Fibroblast of peridontal ligament (primary cell): ENCODE measurements at regions not wholly inside any gene's neighbourhood (a gene's known extent, or its start where the extent isn't known, plus 50 kb on each side); places are given as distances from the start of the nearest gene placed in this dataset.
"Not testable (repeated sequence)": the region's sequence is repeated elsewhere in the genome, so short reads cannot be mapped to it uniquely, and the experiment has no call there.

Experiments
- DNase-seq: peaks from one replicate; pipeline ENCODE4 v3.0.0-alpha.2; 2010; ENCODE audit errors: extremely low read depth

DNA sequence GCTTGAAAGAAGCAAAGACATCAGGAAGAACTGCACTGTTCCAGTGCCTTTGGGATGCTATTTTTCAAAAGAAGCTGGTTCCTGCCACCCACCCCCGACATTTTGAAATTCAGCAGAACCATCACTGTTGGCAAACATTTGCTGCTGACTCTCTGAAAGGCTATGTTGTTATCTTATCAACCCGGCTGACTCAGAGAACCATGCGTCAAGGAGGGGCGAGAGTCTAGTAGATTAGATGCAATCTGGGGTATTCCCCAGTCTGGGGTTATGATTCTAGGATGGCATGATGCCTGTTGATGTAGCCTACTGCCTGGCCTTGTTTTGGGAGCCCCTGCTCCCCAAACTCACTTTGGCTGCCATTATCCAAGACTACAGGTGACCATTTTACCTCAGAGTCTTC lies 267.8 kb upstream of the RUNX1 start:
- DNase-seq, result no peak

DNA sequence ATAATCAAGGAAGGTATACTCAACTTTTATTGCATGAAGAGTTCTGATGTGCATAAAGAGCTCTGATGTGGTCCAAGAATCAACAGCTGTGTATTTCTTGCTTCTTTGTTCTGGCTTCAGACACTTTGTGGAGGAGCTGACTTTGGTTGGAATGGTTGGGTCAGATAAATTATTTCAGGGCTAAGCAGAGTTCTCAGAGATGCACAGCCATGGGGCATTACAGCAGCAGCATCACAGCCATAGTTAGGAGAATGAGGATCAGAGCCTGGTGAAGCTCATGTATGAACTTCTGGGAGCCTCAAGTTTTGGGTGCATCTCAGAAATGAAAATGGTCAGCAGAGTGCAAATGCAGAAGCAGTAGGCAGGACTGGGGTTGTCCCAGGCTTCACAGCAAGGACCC lies 267.4 kb upstream of the RUNX1 start:
- DNase-seq, result no peak

DNA sequence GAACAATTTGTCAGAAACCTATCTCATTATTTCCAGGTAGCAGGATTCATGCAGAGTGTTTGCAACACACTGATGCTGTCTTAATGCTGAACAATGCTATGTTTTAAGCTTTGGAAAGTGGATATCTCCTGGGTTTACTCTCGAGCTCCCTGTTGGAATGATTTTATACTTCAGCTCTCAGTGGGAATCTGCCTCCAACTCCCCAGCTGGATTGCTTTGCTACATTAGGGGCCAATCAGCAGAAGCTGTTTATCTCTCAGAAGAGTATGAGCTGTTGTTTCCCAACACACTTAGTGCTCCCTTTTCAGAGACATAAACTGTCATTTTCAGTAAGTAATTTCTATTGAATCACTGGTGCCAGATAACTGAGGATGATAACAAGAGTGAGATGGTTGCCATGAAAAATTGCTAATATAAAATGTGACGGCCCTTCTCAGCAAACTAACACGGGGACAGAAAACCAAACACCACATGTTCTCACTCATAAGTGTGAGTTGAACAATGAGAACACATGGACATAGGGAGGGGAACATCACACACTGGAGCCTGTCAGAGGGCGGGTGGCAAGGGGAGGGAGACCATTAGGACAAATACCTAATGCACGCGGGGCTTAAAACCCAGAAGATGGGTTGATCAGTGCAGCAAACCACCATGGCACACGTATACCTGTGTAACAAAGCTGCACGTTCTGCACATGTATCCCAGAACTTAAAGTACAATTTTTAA lies 265.9 kb upstream of the RUNX1 start:
- peak; percentile 15 for DNase-seq

DNA sequence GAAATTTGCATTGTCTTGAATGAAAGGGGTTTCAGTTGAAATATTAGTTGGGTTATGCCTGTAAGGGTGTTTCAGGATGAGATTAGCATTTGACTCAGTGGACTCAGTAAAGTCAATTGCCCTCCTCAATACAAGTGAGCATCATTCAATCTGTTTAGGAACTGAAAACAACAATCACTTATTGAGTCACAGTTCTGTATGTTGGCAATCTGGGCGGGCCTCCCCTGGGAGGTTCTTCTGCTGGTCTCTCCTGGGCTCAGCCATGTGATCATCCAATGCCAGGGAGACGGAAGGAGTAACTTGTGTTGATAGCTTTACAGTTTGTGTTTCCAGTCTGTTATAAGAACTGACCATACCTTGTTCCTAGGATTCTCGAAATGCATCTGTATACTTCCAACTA lies 262.9 kb upstream of the RUNX1 start:
- DNase-seq, result no peak

DNA sequence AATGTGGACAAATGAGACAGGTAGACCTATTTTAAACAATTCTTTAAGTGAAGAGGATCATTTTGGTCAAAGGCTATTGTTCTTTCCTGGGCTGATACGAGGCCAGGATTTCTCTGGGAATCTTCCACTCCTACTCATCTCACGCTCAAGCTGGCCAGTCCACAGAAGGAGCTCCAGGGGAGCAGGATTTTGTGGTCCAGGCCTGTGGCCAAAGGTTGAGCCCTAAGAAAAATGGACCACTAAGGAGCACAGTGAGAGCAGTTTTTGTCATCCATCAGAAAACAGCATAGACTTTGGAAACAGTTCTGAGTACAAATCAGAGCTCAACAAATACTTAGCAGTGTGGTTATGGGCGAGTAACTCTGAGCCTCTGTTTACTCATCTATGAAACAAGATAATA lies 260.2 kb upstream of the RUNX1 start:
- DNase-seq, result no peak

DNA sequence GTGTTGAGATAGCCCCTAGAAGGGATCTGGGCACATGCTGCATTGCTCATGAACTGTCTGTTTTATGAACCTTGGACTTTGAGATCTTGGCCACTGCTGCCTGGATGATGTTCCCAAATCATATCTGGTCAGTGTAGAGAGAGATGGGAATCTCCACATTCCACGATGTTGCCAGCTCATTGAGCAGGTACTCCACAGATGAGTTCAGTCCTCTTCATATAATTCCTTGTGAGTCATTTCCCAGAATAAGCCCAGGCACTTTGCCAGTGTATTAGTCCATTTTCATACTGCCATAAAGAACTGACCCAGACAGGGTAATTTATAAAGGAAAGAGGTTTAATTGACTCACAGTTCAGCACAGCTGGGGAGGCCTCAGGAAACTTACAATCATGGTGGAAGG lies 254.0 kb upstream of the RUNX1 start:
- peak; percentile 76 for DNase-seq

DNA sequence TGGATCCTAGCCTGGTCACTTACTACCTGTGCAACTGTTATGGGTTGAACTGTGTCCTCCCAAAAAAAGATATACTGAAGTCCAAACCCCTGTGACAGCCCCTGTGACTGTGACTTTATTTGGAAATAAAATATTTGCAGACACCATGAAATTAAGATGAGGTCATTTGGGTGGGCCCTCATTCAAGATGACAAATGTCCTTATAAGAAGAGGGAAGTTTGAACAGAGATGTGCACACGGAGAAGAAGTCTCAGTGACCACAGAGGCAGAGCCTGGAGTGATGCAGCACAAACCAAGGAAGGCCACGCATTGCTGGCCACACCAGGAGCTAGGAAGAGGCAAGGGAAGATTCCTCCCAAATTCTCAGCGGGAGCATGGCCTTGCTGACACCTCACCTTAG lies 249.7 kb upstream of the RUNX1 start:
- DNase-seq, result no peak

DNA sequence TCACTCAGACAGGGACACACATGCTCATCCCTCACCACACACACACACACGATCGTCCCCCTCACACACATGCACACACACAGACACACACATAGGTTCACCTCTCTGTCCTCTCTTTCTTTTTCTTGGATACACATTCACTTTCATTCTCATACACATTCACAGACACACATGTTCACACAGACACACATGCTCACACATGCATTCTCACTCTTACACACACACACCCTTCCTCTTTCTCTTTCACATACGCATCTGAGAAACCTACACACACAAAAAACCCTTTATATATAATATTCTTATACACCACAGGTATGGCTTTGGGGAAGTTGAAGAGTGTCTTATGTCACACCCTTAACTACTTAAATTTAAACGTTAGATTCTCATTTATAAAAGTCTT lies 248.6 kb upstream of the RUNX1 start:
- no peak for DNase-seq

DNA sequence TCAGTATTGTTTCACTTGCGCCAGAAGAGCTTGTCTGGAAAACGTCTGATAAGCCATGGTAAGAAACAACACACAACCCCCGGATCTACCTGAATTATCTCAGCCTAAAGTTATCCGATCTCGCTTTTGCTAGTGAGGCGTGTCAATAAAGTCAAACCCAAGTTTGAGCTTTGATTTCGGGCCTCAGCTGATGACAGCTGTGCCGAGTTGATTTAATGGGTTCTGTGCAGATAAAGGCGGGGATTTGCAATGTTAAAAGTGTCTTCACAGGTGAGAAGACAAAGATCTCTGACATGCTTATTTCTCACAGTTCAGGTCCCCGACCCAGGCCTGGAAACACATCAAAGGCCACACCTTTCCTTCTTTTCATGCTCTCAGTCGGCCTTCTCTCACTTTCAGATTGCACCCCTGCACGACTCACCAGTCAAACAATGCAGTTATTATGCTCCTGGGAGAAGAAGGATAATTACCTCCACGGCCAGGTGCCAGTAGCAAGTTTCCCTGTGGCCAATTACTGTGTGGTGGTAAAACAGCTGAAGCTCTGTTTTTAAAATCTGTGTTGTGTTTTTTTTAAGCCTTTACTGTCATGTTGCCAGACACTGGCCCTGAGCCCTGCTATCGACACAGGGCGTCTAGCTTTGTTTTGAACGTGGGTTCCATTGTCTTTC lies 245.3 kb upstream of the RUNX1 start:
- DNase-seq, result no peak

DNA sequence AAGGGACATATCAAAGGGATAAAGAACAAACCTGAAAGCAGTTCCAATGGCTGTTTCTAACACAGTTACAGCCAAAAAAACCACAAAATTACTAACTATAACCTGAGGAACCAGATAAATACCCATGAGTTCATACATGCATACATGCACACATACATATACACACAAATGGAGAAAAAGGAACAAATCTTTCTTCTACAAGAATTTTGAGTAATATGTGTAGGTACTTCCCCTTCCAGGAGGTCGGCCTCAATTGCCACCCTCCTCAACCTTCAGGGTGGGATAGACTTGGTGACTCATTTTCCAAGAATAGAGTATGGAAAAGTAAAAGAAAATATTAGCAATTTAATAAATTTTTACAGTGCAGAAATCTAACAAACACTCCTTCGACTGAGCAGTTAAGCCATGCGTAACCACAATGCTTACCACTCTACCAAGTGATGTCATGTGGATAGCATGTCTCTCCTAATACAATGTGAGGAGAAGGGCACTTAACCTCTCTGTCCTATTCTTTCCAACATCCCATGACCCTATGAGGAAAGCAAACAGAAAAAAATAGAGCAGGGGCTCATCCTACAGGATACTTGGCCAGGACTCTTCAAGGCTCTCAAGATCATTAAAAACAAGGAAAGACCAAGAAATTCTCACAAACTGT lies 243.0 kb upstream of the RUNX1 start:
- DNase-seq, result peak; percentile 47

DNA sequence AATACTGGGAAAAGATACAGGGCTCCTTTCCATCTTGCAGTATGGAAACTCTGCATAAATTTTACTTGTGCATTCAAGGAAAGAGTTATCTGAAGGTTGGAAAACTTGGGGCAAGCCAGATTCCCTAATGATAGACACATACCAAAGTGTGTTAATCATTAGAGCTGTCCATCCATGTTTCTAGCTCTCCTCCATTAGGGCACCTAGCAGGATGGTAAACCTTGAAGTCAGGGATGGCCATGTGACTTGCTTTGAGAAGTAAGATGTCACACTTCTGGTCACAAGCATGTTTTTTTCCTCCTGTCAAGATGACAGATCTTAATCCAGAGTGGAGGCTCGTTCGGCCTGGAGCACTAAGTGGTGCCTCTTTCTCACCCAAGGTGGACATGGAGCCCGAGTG lies 241.9 kb upstream of the RUNX1 start:
- DNase-seq, result no peak

DNA sequence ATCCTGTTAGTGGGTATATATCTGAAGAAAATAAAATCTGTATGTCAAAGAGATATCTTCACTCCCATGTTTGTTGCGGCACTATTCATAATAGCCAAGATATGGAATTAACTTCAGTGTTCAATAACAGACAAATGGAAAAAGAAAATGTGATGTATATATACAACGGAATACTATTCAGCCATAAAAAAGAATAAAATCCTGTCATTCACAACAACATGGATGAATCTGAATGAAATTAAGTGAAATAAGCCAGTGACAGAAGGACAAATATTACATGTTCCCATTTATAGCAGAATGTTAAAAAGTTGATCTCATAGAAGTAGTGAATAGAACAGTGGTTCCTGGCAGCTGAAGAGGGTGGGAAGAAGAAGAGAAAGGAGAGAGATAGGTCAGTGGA lies 239.1 kb upstream of the RUNX1 start:
- DNase-seq, result no peak

DNA sequence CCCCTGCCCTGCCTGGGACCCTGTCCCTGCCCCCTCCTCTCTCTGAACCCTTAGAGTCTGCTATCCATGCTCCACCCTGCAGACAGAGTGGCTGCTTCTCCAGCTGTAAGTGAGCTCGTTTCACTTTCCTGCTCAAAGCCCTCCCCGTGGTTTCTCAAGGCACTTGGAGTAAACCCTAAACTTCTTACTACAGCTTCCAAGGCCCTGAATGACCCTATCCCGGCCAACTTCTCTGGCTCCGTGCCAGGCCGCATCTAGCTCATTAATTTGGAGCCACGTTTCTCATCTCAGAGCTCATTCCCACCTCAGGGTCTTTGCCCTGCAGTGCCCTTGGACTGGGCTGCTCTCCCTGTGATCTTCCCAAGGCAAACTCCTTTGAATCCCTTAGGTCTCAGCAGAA lies 235.1 kb upstream of the RUNX1 start:
- peak; percentile 31 for DNase-seq

DNA sequence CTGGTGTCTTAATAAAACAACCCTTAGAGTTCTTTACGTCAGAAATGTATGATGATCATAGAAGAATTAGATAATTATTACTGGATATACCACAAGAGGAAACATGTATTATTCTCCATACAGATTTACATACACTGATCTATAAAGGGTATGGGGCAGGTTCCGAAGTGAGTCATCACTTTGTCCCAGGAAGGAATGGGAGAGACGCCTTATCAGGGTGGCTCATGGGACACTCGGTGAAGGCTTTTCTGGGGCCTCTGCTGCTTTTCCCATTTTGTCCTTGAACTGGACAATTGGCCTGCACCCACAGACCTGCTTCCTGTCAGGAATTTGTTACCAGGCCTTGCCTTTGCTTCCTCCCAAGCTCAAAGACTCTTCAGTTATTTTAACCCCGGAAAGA lies 233.8 kb upstream of the RUNX1 start:
- no peak for DNase-seq

DNA sequence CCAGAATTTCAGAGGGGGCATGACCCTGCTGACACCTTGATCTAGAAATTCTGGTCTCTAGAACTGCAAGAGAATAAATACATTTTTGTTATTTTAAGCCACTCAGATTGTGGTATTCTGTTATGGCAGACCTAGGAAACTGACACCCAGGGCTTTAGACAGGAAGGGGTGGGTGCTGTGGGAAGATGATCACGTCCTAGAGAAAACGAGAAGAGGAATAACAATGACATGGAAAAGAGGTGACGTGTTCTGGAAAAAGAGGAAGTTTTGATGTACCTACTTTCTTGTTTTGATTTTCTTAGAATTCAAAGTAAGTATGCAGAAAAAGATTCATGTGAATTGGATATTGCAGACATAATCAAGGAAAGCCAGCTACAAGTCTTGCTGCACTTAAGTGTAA lies 232.9 kb upstream of the RUNX1 start:
- no peak for DNase-seq

DNA sequence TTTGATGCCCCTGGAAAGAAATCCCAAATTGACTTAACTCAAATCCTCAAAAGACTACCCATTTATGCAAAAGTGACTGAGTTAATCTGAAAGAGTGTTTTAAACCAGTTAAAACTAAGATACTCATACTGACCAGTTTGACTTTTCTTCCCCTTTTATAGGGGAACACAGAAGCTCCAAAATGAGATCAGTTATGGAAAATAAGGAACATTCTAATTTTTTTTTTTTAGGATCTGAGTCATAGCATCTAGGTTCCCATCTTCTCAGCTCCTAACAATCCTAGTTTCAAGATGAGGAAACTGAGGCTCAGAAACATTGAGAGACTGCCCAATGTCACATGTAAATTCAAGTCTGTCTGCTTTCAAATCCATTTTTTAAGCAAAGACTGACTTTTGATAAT lies 231.1 kb upstream of the RUNX1 start:
- DNase-seq, result no peak

DNA sequence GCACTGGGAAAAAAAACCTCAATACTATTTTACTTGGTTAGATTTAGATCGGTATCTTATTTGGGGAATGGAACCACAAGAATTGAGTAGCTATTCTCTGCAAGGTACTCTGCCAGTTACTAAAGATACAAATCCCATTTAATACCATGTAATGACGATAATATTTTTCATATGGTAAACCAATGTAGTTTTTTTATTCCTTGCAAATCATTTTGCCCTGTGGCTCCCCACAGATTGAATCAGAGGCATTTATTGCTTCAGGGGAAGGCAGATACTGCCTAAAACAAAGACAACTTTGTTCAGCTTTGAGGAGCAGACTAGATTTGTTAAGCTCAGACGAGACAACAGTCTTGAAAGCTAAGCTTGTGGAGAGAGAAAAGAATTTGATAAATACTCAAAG lies 226.7 kb upstream of the RUNX1 start:
- DNase-seq, result no peak

DNA sequence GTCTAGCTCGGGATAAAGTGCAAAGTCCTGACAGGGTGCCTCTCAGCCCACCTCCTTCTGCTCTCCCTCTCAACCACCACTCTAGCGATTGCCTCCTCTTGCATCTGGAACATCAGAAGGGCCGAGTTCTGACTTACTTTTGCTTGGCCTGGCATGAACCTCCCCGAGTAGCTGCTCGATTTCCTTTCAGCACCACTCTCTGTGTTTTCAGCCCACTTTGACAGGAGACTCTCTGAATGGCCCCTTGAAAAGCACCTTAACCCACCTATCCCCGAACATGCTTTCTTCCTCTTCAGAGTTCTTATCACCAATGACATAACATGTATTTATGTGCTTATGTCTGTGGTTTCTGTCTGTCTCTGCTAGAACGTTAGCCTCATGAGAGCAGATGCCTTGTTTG lies 225.8 kb upstream of the RUNX1 start:
- no peak for DNase-seq

DNA sequence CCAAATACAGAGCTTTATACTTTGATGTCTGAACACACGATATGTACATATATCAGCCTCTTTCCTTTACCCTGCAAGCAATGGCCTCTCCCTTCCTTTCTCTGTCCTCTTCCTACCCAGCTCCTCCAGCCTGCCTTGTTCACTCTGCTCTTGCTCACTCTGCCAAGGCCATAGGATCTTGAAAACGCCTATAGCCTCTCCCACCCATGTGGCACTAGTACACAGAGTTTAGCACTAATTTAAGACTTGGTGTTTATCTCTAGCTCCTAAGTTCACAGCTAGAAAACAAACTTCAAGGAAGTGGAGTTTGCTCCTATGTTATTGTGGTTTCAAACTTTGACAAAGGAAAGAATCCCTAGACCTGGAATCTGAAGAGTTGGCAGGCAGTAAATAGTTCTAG lies 225.0 kb upstream of the RUNX1 start:
- no peak for DNase-seq

DNA sequence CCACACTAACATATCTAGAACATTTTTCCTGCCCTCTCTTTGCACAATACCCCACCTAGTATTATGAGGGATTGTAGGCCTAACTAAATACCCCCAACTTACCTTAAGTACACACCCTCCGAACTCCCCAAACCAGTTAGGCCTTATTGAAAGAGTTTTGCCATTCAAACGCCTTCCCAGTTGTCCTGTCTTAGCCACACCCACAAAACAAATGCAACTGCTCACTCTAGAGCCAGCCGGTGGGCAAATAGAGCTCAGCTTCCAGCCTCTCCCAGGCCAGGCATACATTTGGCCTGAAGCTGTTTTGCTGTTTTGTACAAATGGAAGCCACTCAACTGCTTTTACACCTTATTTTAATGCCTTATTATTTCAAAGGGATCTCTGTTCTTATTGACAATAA lies 224.2 kb upstream of the RUNX1 start:
- DNase-seq, result no peak

DNA sequence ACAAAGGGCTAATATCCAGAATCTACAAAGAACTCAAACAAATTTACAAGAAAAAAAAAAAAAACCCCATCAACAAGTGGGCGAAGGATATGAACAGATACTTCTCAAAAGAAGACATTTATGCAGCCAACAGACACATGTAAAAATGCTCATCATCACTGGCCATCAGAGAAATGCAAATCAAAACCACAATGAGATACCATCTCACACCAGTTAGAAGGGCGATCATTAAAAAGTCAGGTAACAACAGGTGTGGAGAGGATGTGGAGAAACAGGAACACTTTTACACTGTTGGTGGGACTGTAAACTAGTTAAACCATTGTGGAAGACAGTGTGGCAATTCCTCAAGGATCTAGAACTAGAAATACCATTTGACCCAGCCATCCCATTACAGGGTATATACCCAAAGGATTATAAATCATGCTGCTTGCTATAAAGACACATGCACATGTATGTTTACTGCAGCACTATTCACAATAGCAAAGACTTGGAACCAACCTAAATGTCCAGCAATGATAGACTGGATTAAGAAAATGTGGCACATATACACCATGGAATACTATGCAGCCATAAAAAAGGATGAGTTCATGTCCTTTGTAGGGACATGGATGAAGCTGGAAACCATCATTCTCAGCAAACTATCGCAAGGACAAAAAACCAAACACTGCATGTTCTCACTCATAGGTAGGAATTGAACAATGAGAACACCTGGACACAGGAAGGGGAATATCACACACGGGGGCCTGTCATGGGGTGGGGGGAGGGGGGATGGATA lies 222.4 kb upstream of the RUNX1 start:
- not testable (repeated sequence) for DNase-seq

DNA sequence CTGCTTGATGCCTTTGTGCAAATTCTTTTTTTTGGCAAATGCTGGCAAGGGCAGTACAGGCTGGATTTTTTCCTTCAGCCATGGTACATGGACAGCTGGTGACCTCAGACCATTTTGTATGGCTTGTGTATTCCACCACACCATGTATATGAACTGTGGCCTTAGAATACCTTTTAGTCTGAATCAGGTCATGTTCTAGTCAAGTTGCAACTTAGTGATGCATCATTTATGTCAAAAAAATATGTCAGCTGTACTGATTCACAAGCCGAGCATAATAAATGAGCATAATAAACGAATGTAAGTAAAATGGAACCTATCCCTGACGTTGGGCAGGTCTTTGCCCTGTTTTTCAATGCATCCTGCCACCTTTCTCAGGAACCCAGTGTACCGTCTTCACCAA lies 219.7 kb upstream of the RUNX1 start:
- DNase-seq, result no peak

DNA sequence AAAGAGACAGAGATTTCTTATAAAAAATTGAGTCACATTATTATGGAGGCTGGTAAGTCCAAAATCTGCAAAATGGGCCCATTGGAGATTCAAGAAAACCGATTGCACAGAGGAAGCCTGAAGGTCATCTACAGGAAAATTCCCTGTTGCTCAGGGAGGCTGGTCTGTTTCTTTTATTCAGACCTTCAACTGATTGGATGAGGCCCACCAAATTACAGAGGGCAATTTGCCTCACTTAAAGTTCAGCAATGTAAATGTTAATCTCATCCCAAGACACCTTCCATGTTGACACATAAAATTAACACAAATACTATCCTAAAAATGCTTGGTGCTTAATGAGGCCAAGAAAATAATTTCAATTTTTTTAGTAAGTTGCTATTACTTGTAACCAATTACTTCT lies 219.2 kb upstream of the RUNX1 start:
- DNase-seq, result no peak
